HG02588 (cell line): ENCODE measurements at regions not wholly inside any gene's neighbourhood (a gene's known extent, or its start where the extent isn't known, plus 50 kb on each side); places are given as distances from the start of the nearest gene placed in this dataset.
"Not testable (repeated sequence)": the region's sequence is repeated elsewhere in the genome, so short reads cannot be mapped to it uniquely, and the experiment has no call there.

Source experiments
- ATAC-seq: cut with Tn5 transposase; IDR thresholded peaks from one replicate; pipeline ENCODE4 v1.9.1; 2021; ENCODE audit warnings: mild to moderate bottlenecking, moderate library complexity; ENCODE audit not compliant: unreplicated experiment

- no peak for ATAC-seq
These were observed 477.5 kb upstream of the CCDC196 start for GRCh38 chr14:66008631-66009030.

GRCh38 chr14:66009089-66009488 lies 477.1 kb upstream of the CCDC196 start:
- no peak for ATAC-seq

DNA sequence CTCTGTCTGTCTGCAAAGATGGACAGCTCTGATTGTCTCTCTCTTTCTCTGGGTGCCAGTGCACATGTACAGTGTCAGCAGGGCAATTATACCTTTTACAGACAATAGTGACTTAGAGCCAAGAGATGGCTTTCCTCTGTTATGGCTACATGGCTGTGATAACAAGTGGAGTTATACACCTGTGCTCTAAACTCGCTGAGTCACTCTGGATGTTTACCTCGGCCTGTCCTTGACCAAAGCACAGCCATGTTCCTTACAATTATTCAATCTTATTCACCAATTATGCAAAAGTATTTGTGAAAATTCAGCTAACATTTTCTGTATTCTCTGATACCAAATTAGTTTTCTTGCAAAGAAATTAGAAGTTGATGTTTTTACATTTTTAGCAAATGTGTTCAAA lies 475.5 kb upstream of the CCDC196 start:
- no peak for ATAC-seq

- no peak for ATAC-seq
These were observed 474.3 kb upstream of the CCDC196 start for GRCh38 chr14:66011855-66012254.

- ATAC-seq, result not testable (repeated sequence)
These were observed 472.6 kb upstream of the CCDC196 start for GRCh38 chr14:66013607-66014006.

DNA sequence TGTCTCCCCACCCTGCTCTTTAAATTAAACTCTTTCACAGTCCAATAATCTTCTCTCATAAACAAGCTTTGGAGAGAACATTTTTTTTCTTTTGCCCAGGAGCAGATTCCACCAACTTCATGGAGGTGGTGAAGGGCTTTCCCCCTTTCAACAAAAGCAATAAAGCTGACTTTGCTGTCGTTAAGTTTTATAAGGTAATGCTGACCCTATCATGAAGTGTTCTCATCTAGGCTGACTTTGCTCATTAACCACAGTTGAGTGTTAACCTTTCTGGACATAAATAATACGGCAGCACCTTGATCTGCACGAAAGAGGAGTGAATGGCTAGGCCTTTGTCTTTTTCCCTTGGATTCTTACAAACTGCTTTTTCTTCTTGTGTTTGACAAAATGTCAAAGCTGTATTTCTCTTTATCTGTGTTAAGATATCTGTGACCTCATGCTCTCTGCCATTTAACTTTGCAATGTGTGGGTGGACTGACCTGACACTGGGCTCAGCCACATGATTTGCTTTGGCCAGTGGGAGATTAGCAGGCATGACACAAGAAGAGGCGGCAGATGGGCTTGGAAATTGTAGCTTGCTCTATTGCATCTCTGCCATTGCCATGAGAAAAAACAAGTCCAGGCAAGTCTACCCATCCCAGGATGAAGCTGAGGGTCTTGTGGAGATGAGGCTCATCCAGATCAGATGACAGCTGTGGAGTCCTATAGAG lies 470.9 kb upstream of the CCDC196 start:
- no peak for ATAC-seq

GRCh38 chr14:66017927-66018326 lies 468.2 kb upstream of the CCDC196 start:
- ATAC-seq, result no peak

DNA sequence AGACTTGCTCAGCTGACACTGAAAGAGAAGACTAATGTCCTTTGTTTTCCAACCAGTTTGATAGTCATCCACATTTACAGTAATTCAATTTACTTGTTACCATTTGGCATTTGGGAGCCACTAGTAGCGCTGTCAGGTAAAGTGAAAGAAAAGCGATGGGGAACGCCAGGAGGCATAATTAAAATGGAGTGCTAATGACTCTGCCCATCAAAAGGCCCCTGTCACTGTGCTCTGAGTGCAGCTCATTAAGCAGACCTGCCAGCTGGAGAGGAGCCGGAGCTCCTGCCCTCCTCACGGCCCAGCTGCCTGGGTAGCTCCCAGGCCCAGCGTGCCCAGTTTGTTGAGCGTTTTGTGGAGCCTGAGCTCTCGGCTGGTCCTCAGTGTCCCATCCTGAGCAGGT lies 463.6 kb upstream of the CCDC196 start:
- ATAC-seq, result no peak

GRCh38 chr14:66025779-66026178 lies 460.4 kb upstream of the CCDC196 start:
- no peak for ATAC-seq

DNA sequence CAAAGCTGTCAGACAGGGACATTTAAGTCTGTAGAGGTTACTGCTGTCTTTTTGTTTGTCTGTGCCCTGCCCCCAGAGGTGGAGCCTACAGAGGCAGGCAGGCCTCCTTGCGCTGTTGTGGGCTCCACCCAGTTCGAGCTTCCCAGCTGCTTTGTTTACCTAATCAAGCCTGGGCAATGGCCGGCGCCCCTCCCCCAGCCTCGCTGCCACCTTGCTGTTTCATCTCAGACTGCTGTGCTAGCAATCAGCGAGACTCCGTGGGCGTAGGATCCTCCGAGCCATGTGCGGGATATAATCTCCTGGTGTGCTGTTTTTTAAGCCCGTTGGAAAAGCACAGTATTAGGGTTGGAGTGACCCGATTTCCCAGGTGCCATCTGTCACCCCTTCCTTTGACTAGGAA lies 454.2 kb upstream of the CCDC196 start:
- ATAC-seq, result not testable (repeated sequence)

- ATAC-seq, result no peak
These were observed 453.4 kb upstream of the CCDC196 start for GRCh38 chr14:66032800-66033199.

- no peak for ATAC-seq
These were observed 449.6 kb upstream of the CCDC196 start for GRCh38 chr14:66036547-66036946.

DNA sequence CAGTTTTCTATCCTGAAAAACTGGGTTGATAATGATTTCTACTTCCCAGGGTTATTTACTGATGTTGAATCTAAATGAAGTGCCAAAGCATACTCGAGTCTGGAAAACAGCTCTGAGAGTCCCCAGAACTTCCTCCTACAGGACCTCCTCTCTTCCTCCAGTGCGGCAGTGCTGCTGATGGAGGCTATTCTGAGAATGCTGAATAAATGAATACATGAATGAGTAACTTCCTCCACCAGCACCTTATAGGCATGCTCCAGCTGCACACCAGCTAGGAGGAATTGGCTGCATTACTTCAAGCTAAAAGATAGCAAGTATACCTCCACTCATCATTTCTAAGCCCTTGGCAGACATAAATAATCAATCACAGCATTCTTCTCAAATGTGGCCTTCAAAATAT lies 448.8 kb upstream of the CCDC196 start:
- ATAC-seq, result no peak

- no peak for ATAC-seq
These were observed 448.0 kb upstream of the CCDC196 start for GRCh38 chr14:66038212-66038611.

- no peak for ATAC-seq
These were observed 447.6 kb upstream of the CCDC196 start for GRCh38 chr14:66038618-66039017.

- no peak for ATAC-seq
These were observed 446.7 kb upstream of the CCDC196 start for GRCh38 chr14:66039495-66039894.

- ATAC-seq, result no peak
These were observed 444.6 kb upstream of the CCDC196 start for GRCh38 chr14:66041582-66041981.

DNA sequence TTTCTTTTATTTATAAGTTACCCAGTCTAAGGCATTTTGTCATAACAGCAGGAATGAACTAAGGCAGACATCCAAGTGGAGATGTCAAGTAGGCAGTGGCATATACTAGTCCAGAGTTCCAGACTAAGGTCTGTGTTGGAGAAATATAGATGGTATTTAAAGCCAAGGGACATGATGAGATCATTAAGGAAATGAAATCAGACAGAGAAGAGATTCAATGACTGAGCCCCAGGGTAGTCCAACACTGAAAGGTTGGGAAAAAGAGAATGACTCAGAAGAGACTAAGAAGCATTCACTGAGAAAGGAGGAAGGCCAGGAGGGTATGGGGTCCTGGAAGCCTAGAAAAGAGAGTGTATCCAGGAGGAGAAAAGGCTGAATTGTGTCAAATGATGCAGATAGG lies 442.2 kb upstream of the CCDC196 start:
- no peak for ATAC-seq

- ATAC-seq, result no peak
These were observed 440.6 kb upstream of the CCDC196 start for GRCh38 chr14:66045572-66046021.

- no peak for ATAC-seq
These were observed 440.1 kb upstream of the CCDC196 start for GRCh38 chr14:66046035-66046434.

GRCh38 chr14:66046591-66046990 lies 439.6 kb upstream of the CCDC196 start:
- ATAC-seq, result no peak

GRCh38 chr14:66056268-66056907 lies 429.8 kb upstream of the CCDC196 start:
- no peak for ATAC-seq
